GM21723 (cell line): ENCODE measurements at regions not wholly inside any gene's neighbourhood (a gene's known extent, or its start where the extent isn't known, plus 50 kb on each side); places are given as distances from the start of the nearest gene placed in this dataset.
"Not testable (repeated sequence)": the region's sequence is repeated elsewhere in the genome, so short reads cannot be mapped to it uniquely, and the experiment has no call there.

Experiments
- ATAC-seq: cut with Tn5 transposase; IDR thresholded peaks from one replicate; pipeline ENCODE4 v1.9.1; 2021; ENCODE audit warnings: mild to moderate bottlenecking, moderate library complexity; ENCODE audit not compliant: unreplicated experiment

GRCh38 chr3:5035113-5035512 lies 55.9 kb downstream of the BHLHE40 start:
- ATAC-seq, result no peak

- no peak for ATAC-seq
Measured at GRCh38 chr3:5035692-5036391, 56.6 kb downstream of the BHLHE40 start.

- no peak for ATAC-seq
Measured at GRCh38 chr3:5036392-5036766, 57.1 kb downstream of the BHLHE40 start.

GRCh38 chr3:5036858-5037257 lies 57.6 kb downstream of the BHLHE40 start:
- ATAC-seq, result no peak

- ATAC-seq, result no peak
Measured at GRCh38 chr3:5039585-5039984, 60.3 kb downstream of the BHLHE40 start.

- ATAC-seq, result no peak
Measured at GRCh38 chr3:5041315-5041714, 62.1 kb downstream of the BHLHE40 start.

GRCh38 chr3:5045961-5046360 lies 66.7 kb downstream of the BHLHE40 start:
- ATAC-seq, result no peak

- no peak for ATAC-seq
Measured at GRCh38 chr3:5047764-5048419, 68.7 kb downstream of the BHLHE40 start.

- ATAC-seq, result peak; percentile 74
Measured at GRCh38 chr3:5051772-5052171, 70.3 kb upstream of the ARL8B start.

- no peak for ATAC-seq
Measured at GRCh38 chr3:5052247-5052646, 69.8 kb upstream of the ARL8B start.

- no peak for ATAC-seq
Measured at GRCh38 chr3:5053021-5053831, 68.9 kb upstream of the ARL8B start.

GRCh38 chr3:5054098-5054497 lies 68.0 kb upstream of the ARL8B start:
- ATAC-seq, result no peak

- ATAC-seq, result not testable (repeated sequence)
Measured at GRCh38 chr3:5054579-5054978, 67.5 kb upstream of the ARL8B start.

GRCh38 chr3:5055357-5056110 lies 66.6 kb upstream of the ARL8B start:
- no peak for ATAC-seq

GRCh38 chr3:5056111-5056391 lies 66.0 kb upstream of the ARL8B start:
- no peak for ATAC-seq

GRCh38 chr3:5057272-5057671 lies 64.8 kb upstream of the ARL8B start:
- ATAC-seq, result no peak

GRCh38 chr3:5057857-5058324 lies 64.2 kb upstream of the ARL8B start:
- ATAC-seq, result peak; percentile 88

GRCh38 chr3:5058471-5058951 lies 63.6 kb upstream of the ARL8B start:
- no peak for ATAC-seq

- no peak for ATAC-seq
Measured at GRCh38 chr3:5059782-5060181, 62.3 kb upstream of the ARL8B start.

GRCh38 chr3:5061218-5061569 lies 60.9 kb upstream of the ARL8B start:
- no peak for ATAC-seq

- ATAC-seq, result no peak
Measured at GRCh38 chr3:5063724-5064123, 58.4 kb upstream of the ARL8B start.
